ENCODE measurements at regions not wholly inside any gene's neighbourhood (a gene's known extent, or its start where the extent isn't known, plus 50 kb on each side); places are given as distances from the start of the nearest gene placed in this dataset.

DNA sequence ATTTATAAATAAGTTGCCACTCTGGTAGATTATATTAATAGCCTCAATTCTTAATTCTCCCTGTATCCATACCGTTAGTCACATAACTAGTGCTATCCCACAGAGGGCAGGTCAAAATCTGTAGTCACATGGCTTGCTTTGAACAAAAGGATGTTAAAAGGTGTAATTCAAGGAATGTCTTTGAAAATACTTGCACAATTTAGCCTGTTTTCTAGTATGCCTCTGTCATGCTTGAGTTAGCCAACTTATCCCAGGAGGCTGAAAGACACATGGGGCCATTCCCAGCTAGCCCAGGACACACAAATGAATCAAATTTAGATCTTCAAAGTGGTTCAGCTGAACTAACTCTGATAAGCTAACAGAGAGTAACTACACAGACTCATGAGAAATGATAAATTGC, 758.5 kb upstream of the NEGR1 start:
- Histone ChIP-seq H3K4me1 (ENCODE audit: control insufficient read depth, extremely low read depth, insufficient read depth, low read length) (no peaks in the 10 kb centered on the region), H3K79me2 (ENCODE audit: control insufficient read depth, insufficient read depth, low read length) (no peaks in the 10 kb centered on the region), H3K9me3 (replicated peaks; ENCODE audit: control insufficient read depth, insufficient read depth, low read length) (no peaks in the 10 kb centered on the region), H2AFZ (ENCODE audit: low read depth, low read length) (no peak overlapping the region), H3K4me2 (ENCODE audit: insufficient read depth, low read length) (no peak overlapping the region), H3K4me3 (replicated peaks in 1 of 3; ENCODE audit: insufficient read depth in 1 of 3, low read depth in 1 of 3, low read length in 3 of 3) (no peak overlapping the region), H3K36me3 (ENCODE audit: control insufficient read depth in 2 of 2, extremely low read depth in 1 of 2, insufficient read depth in 2 of 2, low read length in 2 of 2) (no peaks in the 10 kb centered on the region), H3K9ac (replicated peaks; ENCODE audit: extremely low read depth, insufficient read depth, low read length) (no peak overlapping the region), H3K27ac (ENCODE audit: insufficient read depth, low read depth, low read length) (no peak overlapping the region), H4K20me1 (replicated peaks; ENCODE audit: control insufficient read depth, extremely low read depth, insufficient read depth, low read length) (no peaks in the 10 kb centered on the region), H3K9me1 (replicated peaks; ENCODE audit: control insufficient read depth, extremely low read depth, insufficient read depth, low read length) (no peaks in the 10 kb centered on the region), H3K27me3 (ENCODE audit: control insufficient read depth in 2 of 2, insufficient read depth in 2 of 2, low read length in 2 of 2) (no peaks in the 10 kb centered on the region)
- intact Hi-C loops (cut with micrococcal nuclease) (no loop called here), dilution Hi-C loops (cut with MboI; ENCODE audit: extremely low pct_ligation_motif_present, low sequenced_read_pairs) (no loop called here)
- no peak for DNase-seq (ENCODE audit: low read depth, low spot score)
- FAIRE-seq, result no peak
- no peak for TF ChIP-seq FOS (IDR thresholded peaks at IDR 0.05; ENCODE audit: borderline replicate concordance, insufficient read depth, low read length)
- TF ChIP-seq JUN (IDR thresholded peaks at IDR 0.05; ENCODE audit: borderline replicate concordance, insufficient read depth, insufficient read length, low read depth), result no peak
- no peak for TF ChIP-seq MAX (IDR thresholded peaks at IDR 0.05; ENCODE audit: insufficient read depth, insufficient read length)
- no peak for TF ChIP-seq POLR2AphosphoS5 (IDR thresholded peaks at IDR 0.05; ENCODE audit: insufficient read depth, low read depth, low read length)
- no peak for TF ChIP-seq GATA2 (IDR thresholded peaks at IDR 0.05; ENCODE audit: insufficient read depth, insufficient read length, low read depth, low read length)
- no peak for TF ChIP-seq CTCF (IDR thresholded peaks at IDR 0.05; ENCODE audit: extremely low read depth in 1 of 2, insufficient read depth in 1 of 2, low read depth in 1 of 2, low read length in 2 of 2)
- TF ChIP-seq MYC (IDR thresholded peaks at IDR 0.05; ENCODE audit: low read depth, low read length), result no peak
- CTCF ChIA-PET, result no interaction called here
- BruUV-seq (replicated peaks), result no TSS peak
- POLR2A ChIA-PET, result no interaction called here

Data from endothelial cell of umbilical vein (primary cell).